Spleen (tissue), 11 donors: ENCODE measurements at regions not wholly inside any gene's neighbourhood (a gene's known extent, or its start where the extent isn't known, plus 50 kb on each side); places are given as distances from the start of the nearest gene placed in this dataset.
"Not testable (repeated sequence)": the region's sequence is repeated elsewhere in the genome, so short reads cannot be mapped to it uniquely, and the experiment has no call there.

ENCODE experiments used
- DNase-seq: peaks from one replicate; pipeline ENCODE4 v3.0.0-alpha.2; 2020
- H3K27ac ChIP-seq, 8 donors: fragments of 200-600 bp; sonication (generic) in 7 of 8; 1 replicate in 4 of 8; 2 replicates in 4 of 8; pipeline versions ENCODE4 v1.5.0 to v1.8.0; 2016 to 2021; ENCODE audit warnings: inconsistent platforms in 4 of 8, mild to moderate bottlenecking in 4 of 8, moderate library complexity in 1 of 8
- H3K27me3 ChIP-seq, 7 donors: fragments of 200-600 bp; sonication (generic) in 6 of 7; replicated peaks in 1 of 7; 1 replicate in 4 of 7; 2 replicates in 3 of 7; pipeline versions ENCODE4 v1.5.0 to v1.8.0; 2016 to 2021; ENCODE audit warnings: inconsistent platforms in 3 of 7, mild to moderate bottlenecking in 1 of 7
- H3K36me3 ChIP-seq, 6 donors: fragments of 200-600 bp; sonication (generic) in 5 of 6; 1 replicate in 4 of 6; 2 replicates in 2 of 6; pipeline versions ENCODE4 v1.5.0 to v1.8.0; 2016 to 2021; ENCODE audit warnings: inconsistent platforms in 2 of 6
- H3K4me1 ChIP-seq, 6 donors: fragments of 200-600 bp; sonication (generic) in 5 of 6; 1 replicate in 3 of 6; 2 replicates in 3 of 6; pipeline versions ENCODE4 v1.5.0 to v1.8.0; 2016 to 2021; ENCODE audit warnings: inconsistent platforms in 3 of 6
- H3K4me3 ChIP-seq, 8 donors: fragments of 200-600 bp; sonication (generic) in 7 of 8; 1 replicate in 4 of 8; 2 replicates in 4 of 8; pipeline versions ENCODE4 v1.5.0 to v1.8.0; 2016 to 2021; ENCODE audit warnings: inconsistent platforms in 4 of 8, mild to moderate bottlenecking in 4 of 8, moderate library complexity in 2 of 8
- H3K9me3 ChIP-seq, 8 donors: fragments of 200-600 bp; sonication (generic) in 7 of 8; 1 replicate in 4 of 8; 2 replicates in 4 of 8; pipeline versions ENCODE4 v1.5.0 to v1.8.0; 2016 to 2021; ENCODE audit warnings: inconsistent platforms in 4 of 8
- POLR2A ChIP-seq, 3 donors: fragments of 450-650 bp; IDR thresholded peaks; one replicate each; pipeline ENCODE4 v1.5.1; 2017; ENCODE audit warnings: antibody characterized with exemption in 3 of 3, mild to moderate bottlenecking in 1 of 3
- POLR2AphosphoS5 ChIP-seq, 3 donors: sonication (generic); formaldehyde crosslinking; IDR thresholded peaks; one replicate each; pipeline ENCODE4 v1.5.1; 2017; ENCODE audit warnings: antibody characterized with exemption in 3 of 3
- WGBS, 5 donors: extraction: QIAGEN DNeasy Blood & Tissue Kit in 3 of 5; methylation state at CpG; one replicate each; pipeline versions ENCODE4 v1.1.5 to v1.1.7; 2013 to 2018; 5-methylcytosine and 5-hydroxymethylcytosine counted together
- intact Hi-C: fragments of 100-400 bp; cut with DNase I; formaldehyde crosslinking; loops from one replicate; pipeline ENCODE4 v1.15.0; 2023; ENCODE audit warnings: low total_unique reads
- TF ChIP-seq, protein P1 (sequence below), 11 experiments: fragments of 200-600 bp in 7 of 11; fragments of 450-650 bp in 4 of 11; sonication (generic) in 4 of 11; IDR thresholded peaks in 8 of 11; conservative IDR thresholded peaks in 3 of 11; 1 replicate in 7 of 11; 2 replicates in 4 of 11; pipeline versions ENCODE4 v1.4.0 to v1.8.0; 2016 to 2021; ENCODE audit warnings: antibody characterized with exemption in 11 of 11, inconsistent platforms in 4 of 11, mild to moderate bottlenecking in 1 of 11
- donor health status: healthy with polysubstance abuse.
- donor health status: DM: no; HTN: no; CAD: no; lungs with moderate emphysema.
- donor health status: DM: no; HTN: no; CAD: no.
- donor health status: Bipolar disorder and iron deficiency.
- donor health status: healthy.
- donor health status: DM: no; HTN: no; CAD: no.
- donor health status: DM: yes; HTN: yes; CAD: no.

DNA sequence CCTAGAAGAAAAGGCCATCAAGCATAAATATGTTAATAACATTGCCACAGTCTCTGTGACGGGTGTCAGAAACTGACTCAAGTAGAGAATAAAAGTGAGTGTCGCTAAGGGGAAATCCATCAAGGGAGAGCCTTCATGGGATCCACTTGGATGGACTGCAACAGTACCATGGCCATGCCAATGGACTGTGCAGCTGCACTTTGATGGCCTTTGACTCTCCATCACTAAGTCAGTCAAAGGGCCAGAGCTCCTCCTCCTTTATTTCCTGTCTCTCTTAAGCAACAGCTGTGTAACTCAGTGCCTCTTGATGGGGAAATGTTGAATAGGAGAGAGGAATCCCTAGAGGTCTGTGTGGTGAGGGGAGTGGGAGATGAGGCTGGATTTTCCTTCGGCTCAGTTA is 335.2 kb downstream of the BMP4 start:
- Histone ChIP-seq H3K27me3 (no peaks in the 10 kb centered on the region), H3K4me3 (no peak overlapping the region), H3K27ac (no peak overlapping the region), H3K4me1 (no peaks in the 10 kb centered on the region), H3K36me3 (no peaks in the 10 kb centered on the region), H3K9me3 (no peaks in the 10 kb centered on the region)
- WGBS, 5 donors: 67 to 79% (median 72%) methylated on average over 3 of the region's 3 CpGs
- intact Hi-C loops: no loop called here
- no peak for DNase-seq
- TF ChIP-seq POLR2AphosphoS5 (IDR thresholded peaks at IDR 0.05) (no peak), POLR2A (IDR thresholded peaks at IDR 0.05) (no peak)
- TF ChIP-seq, protein P1, sequence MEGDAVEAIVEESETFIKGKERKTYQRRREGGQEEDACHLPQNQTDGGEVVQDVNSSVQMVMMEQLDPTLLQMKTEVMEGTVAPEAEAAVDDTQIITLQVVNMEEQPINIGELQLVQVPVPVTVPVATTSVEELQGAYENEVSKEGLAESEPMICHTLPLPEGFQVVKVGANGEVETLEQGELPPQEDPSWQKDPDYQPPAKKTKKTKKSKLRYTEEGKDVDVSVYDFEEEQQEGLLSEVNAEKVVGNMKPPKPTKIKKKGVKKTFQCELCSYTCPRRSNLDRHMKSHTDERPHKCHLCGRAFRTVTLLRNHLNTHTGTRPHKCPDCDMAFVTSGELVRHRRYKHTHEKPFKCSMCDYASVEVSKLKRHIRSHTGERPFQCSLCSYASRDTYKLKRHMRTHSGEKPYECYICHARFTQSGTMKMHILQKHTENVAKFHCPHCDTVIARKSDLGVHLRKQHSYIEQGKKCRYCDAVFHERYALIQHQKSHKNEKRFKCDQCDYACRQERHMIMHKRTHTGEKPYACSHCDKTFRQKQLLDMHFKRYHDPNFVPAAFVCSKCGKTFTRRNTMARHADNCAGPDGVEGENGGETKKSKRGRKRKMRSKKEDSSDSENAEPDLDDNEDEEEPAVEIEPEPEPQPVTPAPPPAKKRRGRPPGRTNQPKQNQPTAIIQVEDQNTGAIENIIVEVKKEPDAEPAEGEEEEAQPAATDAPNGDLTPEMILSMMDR (IDR thresholded peaks at IDR 0.05 in 8 of 11, conservative IDR thresholded peaks at IDR 0.05 in 3 of 11): no peak

DNA sequence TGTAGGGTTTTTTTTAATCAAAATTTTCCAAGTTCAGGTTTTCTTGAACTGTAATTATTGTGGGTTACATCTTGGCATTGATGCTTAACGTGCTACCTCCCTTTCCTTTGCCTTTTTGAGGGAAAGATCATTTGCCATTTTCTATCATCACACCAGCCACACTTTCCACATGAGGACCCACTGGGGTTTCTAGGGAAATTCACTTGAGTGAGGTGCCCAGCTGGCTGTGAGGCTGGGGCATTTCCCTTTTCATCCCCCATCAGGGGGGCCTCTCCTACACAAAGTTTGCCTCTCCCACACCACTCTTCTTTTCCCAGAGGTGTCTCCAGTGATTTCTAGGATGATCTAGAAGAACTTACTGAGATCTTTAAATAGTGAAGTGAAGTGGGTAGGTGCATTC is 335.7 kb downstream of the BMP4 start:
- no peak for TF ChIP-seq POLR2AphosphoS5 (IDR thresholded peaks at IDR 0.05)
- no peak for TF ChIP-seq POLR2A (IDR thresholded peaks at IDR 0.05)
- TF ChIP-seq, protein P1 (IDR thresholded peaks at IDR 0.05 in 8 of 11, conservative IDR thresholded peaks at IDR 0.05 in 3 of 11): no peak
- no peaks in the 10 kb centered on the region for H3K27me3 ChIP-seq
- no peak overlapping the region for H3K4me3 ChIP-seq
- no peaks in the 10 kb centered on the region for H3K9me3 ChIP-seq
- WGBS, 5 donors: 50 to 60% (median 58%) methylated on average over 1 of the region's 1 CpG
- H3K4me1 ChIP-seq: no peaks in the 10 kb centered on the region
- no peak overlapping the region for H3K27ac ChIP-seq
- DNase-seq: no peak
- intact Hi-C loops: no loop called here
- no peaks in the 10 kb centered on the region for H3K36me3 ChIP-seq

DNA sequence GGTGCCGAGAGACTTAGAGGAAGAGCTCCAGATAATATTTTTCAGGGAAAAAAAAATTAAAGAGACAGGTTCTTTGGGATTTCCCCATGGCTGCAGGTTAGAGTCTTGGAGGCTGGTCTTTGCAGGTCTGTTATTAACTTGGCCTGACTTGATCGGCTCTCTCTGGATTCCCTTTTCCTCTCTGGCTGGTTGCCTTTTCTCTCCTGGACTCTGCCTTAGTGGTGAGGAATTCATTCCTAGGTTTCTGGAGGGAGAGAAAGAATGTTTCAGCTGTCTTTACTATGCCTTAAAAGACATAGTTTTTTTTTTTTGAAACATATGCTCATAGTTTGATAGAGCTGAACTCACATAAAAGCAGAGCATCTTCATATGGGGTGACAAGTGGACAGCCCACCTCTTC is 336.3 kb downstream of the BMP4 start:
- H3K4me3 ChIP-seq: no peak overlapping the region
- no peaks in the 10 kb centered on the region for H3K36me3 ChIP-seq
- 67 to 78% (median 74%) methylated on average over 2 of the region's 2 CpGs for WGBS, 5 donors
- intact Hi-C loops: no loop called here
- H3K27me3 ChIP-seq: no peaks in the 10 kb centered on the region
- no peaks in the 10 kb centered on the region for H3K9me3 ChIP-seq
- H3K4me1 ChIP-seq: no peaks in the 10 kb centered on the region
- no peak for TF ChIP-seq POLR2A (IDR thresholded peaks at IDR 0.05)
- no peak for TF ChIP-seq POLR2AphosphoS5 (IDR thresholded peaks at IDR 0.05)
- TF ChIP-seq, protein P1 (IDR thresholded peaks at IDR 0.05 in 8 of 11, conservative IDR thresholded peaks at IDR 0.05 in 3 of 11): no peak
- no peak for DNase-seq
- no peak overlapping the region for H3K27ac ChIP-seq

DNA sequence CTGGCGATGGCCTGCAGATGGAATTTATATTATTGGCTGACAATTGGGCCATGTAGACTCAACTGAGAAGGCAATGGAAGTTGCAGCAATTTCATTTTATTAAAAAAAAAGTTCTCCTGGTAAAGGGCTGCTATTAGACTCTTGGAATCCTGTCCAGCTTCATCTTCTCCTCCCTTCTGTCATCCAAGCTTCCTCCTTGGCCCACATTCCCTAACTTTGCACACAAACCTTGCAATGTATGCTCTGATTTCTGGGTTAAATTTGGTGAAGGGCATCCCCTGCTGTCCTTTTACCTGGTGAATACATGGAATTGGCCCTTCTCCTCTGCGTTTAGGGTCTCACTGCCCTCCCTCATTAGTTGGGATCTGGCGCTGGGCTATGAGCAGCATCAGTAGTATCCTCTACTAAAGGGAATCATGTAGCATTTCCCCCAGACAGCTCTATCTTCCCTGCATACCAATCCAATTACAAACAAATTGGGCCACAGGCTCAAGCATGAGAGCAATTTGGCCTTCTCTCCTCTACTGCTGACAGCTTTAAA is 336.9 kb downstream of the BMP4 start:
- Histone ChIP-seq H3K9me3 (no peaks in the 10 kb centered on the region), H3K4me1 (no peaks in the 10 kb centered on the region), H3K36me3 (no peaks in the 10 kb centered on the region), H3K4me3 (no peak overlapping the region), H3K27ac (no peak overlapping the region), H3K27me3 (no peaks in the 10 kb centered on the region)
- DNase-seq: no peak
- TF ChIP-seq POLR2AphosphoS5 (IDR thresholded peaks at IDR 0.05): no peak
- TF ChIP-seq POLR2A (IDR thresholded peaks at IDR 0.05): no peak
- TF ChIP-seq, protein P1 (IDR thresholded peaks at IDR 0.05 in 8 of 11, conservative IDR thresholded peaks at IDR 0.05 in 3 of 11): no peak
- intact Hi-C loops: no loop called here
- 67 to 78% (median 77%) methylated on average over 3 of the region's 3 CpGs for WGBS, 5 donors

DNA sequence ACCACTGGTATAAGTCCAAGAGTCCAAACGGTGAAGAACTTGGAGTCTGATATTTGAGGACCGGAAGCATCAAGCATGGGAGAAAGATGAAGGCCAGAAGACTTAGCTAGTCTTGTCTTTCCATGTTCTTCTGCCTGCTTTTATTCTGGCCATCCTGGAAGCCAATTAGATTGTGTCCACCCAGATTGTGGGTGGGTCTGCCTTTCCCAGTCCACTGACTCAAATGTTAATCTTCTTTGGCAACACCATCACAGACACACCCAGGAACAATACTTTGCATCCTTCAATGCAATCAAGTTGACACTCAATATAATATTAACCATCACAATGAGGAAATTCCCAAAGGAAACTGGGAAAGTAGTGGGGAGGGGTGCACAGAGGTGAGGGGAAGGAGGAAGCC is 340.1 kb downstream of the BMP4 start:
- H3K36me3 ChIP-seq, H3K27me3 ChIP-seq, H3K9me3 ChIP-seq, DNase-seq, H3K4me3 ChIP-seq, H3K4me1 ChIP-seq, intact Hi-C loops, H3K27ac ChIP-seq: not testable (repeated sequence)
- WGBS, 5 donors: 86 to 100% (median 93%) methylated on average over 2 of the region's 2 CpGs
